Breast epithelium (tissue), 4 donors: ENCODE measurements at regions not wholly inside any gene's neighbourhood (a gene's known extent, or its start where the extent isn't known, plus 50 kb on each side); places are given as distances from the start of the nearest gene placed in this dataset.
"Not testable (repeated sequence)": the region's sequence is repeated elsewhere in the genome, so short reads cannot be mapped to it uniquely, and the experiment has no call there.

Experiments used
- DNase-seq, 2 donors: peaks; one replicate each; pipeline ENCODE4 v3.0.0-alpha.2; 2019; ENCODE audit warnings: low spot score in 2 of 2
- H3K27ac ChIP-seq, 2 donors: fragments of 200-600 bp; sonication (generic) in 1 of 2; one replicate each; pipeline ENCODE4 v1.5.1; 2016 to 2019; ENCODE audit warnings: mild to moderate bottlenecking in 1 of 2
- H3K27me3 ChIP-seq, 2 donors: fragments of 200-600 bp; sonication (generic) in 1 of 2; one replicate each; pipeline versions ENCODE4 v1.5.1 to v1.6.0; 2017 to 2019; ENCODE audit warnings: control low read depth in 1 of 2, mild to moderate bottlenecking in 1 of 2
- H3K36me3 ChIP-seq: fragments of 200-600 bp; one replicate; pipeline ENCODE4 v1.5.1; 2019
- H3K4me1 ChIP-seq, 2 donors: fragments of 200-600 bp; sonication (generic); one replicate each; pipeline ENCODE4 v1.5.1; 2016 to 2019; ENCODE audit warnings: control low read depth in 1 of 2
- H3K4me3 ChIP-seq, 3 donors: fragments of 200-600 bp; sonication (generic); 1 replicate in 2 of 3; 2 replicates in 1 of 3; pipeline ENCODE4 v1.5.1; 2016 to 2019; ENCODE audit warnings: mild to moderate bottlenecking in 3 of 3, moderate library complexity in 2 of 3
- H3K9me3 ChIP-seq, 2 donors: fragments of 200-600 bp; sonication (generic) in 1 of 2; one replicate each; pipeline ENCODE4 v1.5.1; 2016 to 2019; ENCODE audit warnings: control low read depth in 1 of 2
- POLR2A ChIP-seq: fragments of 450-650 bp; IDR thresholded peaks from one replicate; pipeline ENCODE4 v1.6.1; 2016; ENCODE audit warnings: antibody characterized with exemption, mild to moderate bottlenecking, moderate library complexity
- POLR2AphosphoS5 ChIP-seq, 3 donors: sonication (generic); formaldehyde crosslinking; IDR thresholded peaks; one replicate each; pipeline ENCODE4 v1.6.1; 2017; ENCODE audit warnings: antibody characterized with exemption in 3 of 3
- intact Hi-C: fragments of 100-400 bp; cut with DNase I; formaldehyde crosslinking; loops from one replicate; pipeline ENCODE4 v1.15.1; 2023; ENCODE audit warnings: low total_unique reads
- TF ChIP-seq, protein P1 (sequence below), 3 donors: fragments of 450-650 bp; IDR thresholded peaks; one replicate each; pipeline ENCODE4 v1.5.1; 2016 to 2017; ENCODE audit warnings: antibody characterized with exemption in 3 of 3, mild to moderate bottlenecking in 3 of 3, moderate library complexity in 3 of 3

DNA sequence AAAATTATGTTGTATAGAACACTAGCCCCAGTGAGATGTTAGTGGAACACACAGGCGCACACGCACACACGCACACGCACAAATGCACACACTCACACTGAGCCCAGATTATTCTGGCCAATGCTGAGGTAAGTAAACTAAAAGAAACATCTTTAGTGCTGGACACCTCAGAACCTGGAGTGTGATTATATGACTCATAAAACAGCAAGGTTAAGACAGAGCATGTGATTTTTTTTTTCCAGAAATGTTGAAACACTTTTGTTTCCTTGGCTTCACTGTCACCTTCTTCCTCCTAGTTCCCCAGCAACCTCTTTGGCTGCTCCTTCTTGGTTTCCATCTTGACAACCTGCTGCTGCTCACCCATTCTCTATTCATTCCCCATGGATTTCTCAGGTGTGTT is 141.0 kb upstream of the ALG10B start:
- no peak overlapping the region for H3K27ac ChIP-seq
- no peaks in the 10 kb centered on the region for H3K36me3 ChIP-seq
- H3K4me1 ChIP-seq = no peaks in the 10 kb centered on the region
- H3K9me3 ChIP-seq = no peaks in the 10 kb centered on the region
- DNase-seq = no peak
- intact Hi-C loops = no loop called here
- H3K4me3 ChIP-seq = no peak overlapping the region
- TF ChIP-seq POLR2A = no peak
- TF ChIP-seq, protein P1, sequence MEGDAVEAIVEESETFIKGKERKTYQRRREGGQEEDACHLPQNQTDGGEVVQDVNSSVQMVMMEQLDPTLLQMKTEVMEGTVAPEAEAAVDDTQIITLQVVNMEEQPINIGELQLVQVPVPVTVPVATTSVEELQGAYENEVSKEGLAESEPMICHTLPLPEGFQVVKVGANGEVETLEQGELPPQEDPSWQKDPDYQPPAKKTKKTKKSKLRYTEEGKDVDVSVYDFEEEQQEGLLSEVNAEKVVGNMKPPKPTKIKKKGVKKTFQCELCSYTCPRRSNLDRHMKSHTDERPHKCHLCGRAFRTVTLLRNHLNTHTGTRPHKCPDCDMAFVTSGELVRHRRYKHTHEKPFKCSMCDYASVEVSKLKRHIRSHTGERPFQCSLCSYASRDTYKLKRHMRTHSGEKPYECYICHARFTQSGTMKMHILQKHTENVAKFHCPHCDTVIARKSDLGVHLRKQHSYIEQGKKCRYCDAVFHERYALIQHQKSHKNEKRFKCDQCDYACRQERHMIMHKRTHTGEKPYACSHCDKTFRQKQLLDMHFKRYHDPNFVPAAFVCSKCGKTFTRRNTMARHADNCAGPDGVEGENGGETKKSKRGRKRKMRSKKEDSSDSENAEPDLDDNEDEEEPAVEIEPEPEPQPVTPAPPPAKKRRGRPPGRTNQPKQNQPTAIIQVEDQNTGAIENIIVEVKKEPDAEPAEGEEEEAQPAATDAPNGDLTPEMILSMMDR (IDR thresholded peaks at IDR 0.05) = no peak
- TF ChIP-seq POLR2AphosphoS5 (IDR thresholded peaks at IDR 0.05) = no peak
- H3K27me3 ChIP-seq = no peaks in the 10 kb centered on the region

DNA sequence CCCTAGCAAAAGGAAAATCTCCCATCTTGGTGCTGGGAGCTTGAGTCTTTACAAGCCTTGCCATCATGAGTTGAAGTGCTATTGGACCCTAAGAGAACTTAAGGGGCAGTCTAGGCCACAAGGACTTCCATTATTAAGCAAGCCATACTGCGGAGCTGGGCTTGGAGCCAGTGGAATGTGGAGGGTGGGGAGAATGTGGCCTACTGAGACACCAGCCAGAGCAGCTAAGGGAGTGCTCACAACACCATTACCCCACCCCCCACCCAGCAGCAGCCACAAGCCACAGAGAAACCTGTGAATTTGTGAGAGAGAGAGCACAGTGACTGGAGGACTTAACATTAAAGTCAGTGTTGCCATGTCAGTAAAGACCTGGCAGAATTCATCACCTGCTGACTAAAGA is 133.0 kb upstream of the ALG10B start:
- H3K4me3 ChIP-seq, intact Hi-C loops, H3K27ac ChIP-seq, H3K9me3 ChIP-seq, DNase-seq, H3K36me3 ChIP-seq, H3K4me1 ChIP-seq, H3K27me3 ChIP-seq: not testable (repeated sequence)

DNA sequence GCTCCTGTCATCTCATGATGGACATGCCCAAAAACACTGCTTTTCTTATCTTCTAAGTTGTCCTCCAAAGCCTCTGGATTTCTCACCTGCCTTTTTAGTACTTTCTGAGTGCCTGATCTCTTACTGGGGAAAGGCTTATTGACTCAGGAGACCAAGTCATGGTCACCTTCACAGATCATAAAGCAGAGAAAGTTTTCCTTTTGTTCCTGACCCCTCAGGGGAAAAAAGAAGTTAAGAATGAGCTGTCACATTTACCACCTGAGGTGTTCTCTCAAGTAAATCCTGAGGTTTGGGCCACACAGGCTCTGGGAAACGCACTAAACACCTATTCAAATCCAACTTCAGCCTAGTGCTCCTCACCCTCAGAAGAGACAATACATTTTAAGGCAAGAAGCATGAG is 119.3 kb upstream of the ALG10B start:
- H3K27ac ChIP-seq, intact Hi-C loops, H3K4me3 ChIP-seq, DNase-seq, H3K27me3 ChIP-seq, H3K4me1 ChIP-seq, H3K36me3 ChIP-seq, H3K9me3 ChIP-seq: not testable (repeated sequence)

DNA sequence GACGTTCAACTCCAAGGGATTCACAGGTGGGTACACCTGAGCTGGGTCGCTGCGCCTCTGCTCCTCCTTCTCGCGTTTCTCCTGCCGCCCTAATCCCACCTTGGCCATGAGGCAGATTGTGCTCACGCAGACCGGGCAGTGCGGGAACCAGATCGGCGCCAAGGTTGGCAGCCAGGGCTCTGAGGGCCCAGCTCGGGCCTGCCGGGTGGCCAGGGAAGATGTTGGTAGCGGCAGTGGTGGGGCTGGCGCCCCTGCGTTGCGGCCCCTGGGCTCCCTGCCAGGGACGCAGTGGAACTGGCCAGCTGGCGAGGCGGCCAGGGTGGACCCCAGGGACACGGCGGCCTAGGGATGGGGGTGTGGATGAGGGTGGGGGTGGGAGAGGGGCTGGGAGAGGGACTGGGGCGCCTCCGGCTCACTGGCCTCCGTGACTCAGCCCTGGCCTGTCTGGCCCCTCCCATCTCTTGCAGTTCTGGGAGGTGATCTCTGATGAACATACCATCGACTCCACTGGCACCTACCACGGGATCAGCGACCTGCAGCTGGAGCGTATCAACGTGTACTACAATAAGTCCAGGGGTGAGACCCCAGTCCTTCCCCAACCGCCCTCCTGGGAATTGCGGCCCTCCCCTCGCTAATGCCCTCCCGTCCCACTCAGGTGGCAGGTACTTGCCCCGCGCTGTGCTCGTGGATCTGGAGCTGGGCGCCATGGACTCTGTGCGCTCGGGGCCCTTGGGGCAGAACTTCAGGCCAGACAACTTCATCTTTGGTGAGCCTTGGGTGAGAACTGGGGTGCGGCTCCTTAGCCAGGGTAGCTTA is 114.9 kb upstream of the ALG10B start:
- Histone ChIP-seq H3K9me3 (no peaks in the 10 kb centered on the region), H3K4me3 (no peak overlapping the region), H3K27ac (no peak overlapping the region), H3K27me3 (no peaks in the 10 kb centered on the region), H3K4me1 (no peaks in the 10 kb centered on the region), H3K36me3 (no peaks in the 10 kb centered on the region)
- TF ChIP-seq POLR2AphosphoS5 (IDR thresholded peaks at IDR 0.05) = no peak
- TF ChIP-seq, protein P1 (IDR thresholded peaks at IDR 0.05) = no peak
- no peak for TF ChIP-seq POLR2A
- intact Hi-C loops = loop anchor here (10.0 kb wide), 1 partner anchor 1753 kb away; no protein-coding TSS in a partner anchor
- no peak for DNase-seq

DNA sequence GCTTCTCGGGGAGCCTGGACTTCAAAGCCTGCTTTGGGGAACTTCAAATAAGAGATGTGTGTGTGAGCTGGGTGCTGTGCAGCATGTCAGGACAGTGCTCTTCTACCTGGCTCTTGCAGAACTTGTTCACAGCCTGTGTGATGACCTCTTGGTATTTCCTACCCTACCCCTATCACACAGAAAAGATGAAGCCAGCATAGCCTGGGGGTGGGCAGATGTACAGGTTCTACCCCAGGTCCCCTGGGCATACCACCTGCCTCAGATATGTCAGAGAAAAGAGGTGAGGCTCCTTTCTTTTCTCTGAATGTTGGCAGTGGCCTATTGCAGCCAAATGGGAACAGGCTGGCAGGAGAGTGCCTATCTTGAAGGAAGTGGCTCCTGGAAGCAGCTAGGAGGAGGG is 111.7 kb upstream of the ALG10B start:
- Histone ChIP-seq H3K27ac (no peak overlapping the region), H3K9me3 (no peaks in the 10 kb centered on the region)
- intact Hi-C loops = loop anchor here (10.0 kb wide), 1 partner anchor 1750 kb away; no protein-coding TSS in a partner anchor

DNA sequence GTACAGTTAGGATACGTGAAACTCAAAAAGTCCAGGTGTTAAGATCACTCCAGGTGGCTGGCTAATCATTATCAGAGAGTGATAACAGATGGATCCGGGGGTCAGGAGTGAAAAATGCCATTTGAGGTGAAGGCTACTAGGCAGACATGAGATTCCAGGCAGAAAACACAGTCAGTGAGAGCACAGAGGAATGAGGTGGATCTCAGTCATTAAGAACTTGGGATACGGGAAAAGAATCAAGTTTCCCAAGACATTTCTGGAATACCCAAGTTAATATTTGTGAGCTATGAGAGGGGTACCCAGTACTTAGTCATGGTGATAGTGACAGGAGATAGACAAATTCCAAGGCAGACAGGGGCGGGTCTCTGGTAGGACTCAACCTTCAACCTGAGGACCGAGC is 94.6 kb upstream of the ALG10B start:
- intact Hi-C loops = no loop called here
- Histone ChIP-seq H3K4me1 (no peaks in the 10 kb centered on the region), H3K9me3 (no peaks in the 10 kb centered on the region), H3K36me3 (no peaks in the 10 kb centered on the region), H3K27ac (no peak overlapping the region), H3K27me3 (no peaks in the 10 kb centered on the region), H3K4me3 (no peak overlapping the region)
- no peak for TF ChIP-seq POLR2A
- TF ChIP-seq, protein P1 (IDR thresholded peaks at IDR 0.05) = no peak
- no peak for TF ChIP-seq POLR2AphosphoS5 (IDR thresholded peaks at IDR 0.05)
- no peak for DNase-seq

More for the DNA sequence above, 111.7 kb upstream of the ALG10B start:
- no peaks in the 10 kb centered on the region for H3K4me1 ChIP-seq
- no peak overlapping the region for H3K4me3 ChIP-seq
- H3K27me3 ChIP-seq = no peaks in the 10 kb centered on the region
- no peaks in the 10 kb centered on the region for H3K36me3 ChIP-seq
- no peak for DNase-seq
- TF ChIP-seq POLR2A = no peak
- no peak for TF ChIP-seq POLR2AphosphoS5 (IDR thresholded peaks at IDR 0.05)
- TF ChIP-seq, protein P1 (IDR thresholded peaks at IDR 0.05) = no peak

DNA sequence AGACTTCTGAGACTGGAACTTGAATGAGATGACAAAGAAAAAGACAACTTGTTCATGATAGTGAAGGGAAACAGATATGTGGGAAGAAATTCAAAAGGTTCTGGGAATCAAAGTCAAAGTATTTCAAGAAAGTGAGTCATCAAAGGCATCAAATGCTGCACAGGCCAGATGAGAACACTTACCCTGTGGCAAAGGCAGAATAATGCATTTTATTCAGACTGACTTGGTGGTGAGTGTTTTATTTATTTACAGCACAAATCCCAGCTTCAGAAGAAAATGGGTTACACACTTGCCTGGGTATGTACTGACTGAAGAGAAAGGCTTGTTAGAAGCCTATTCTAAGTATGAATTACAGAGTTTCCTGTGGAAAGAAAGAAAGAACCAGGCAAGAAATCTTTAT is 78.2 kb upstream of the ALG10B start:
- H3K4me3 ChIP-seq, intact Hi-C loops, H3K9me3 ChIP-seq, DNase-seq, H3K27ac ChIP-seq, H3K4me1 ChIP-seq, H3K36me3 ChIP-seq, H3K27me3 ChIP-seq: not testable (repeated sequence)
